Stimulated activated naive CD8-positive, alpha-beta T cell treated with anti-CD3 and anti-CD28 coated beads, Interleukin-15, Interleukin-2, amounts not matched to agents 100 ng/mL and 50 ng/mL, for 24 hours (primary cell): ENCODE measurements at regions not wholly inside any gene's neighbourhood (a gene's known extent, or its start where the extent isn't known, plus 50 kb on each side); places are given as distances from the start of the nearest gene placed in this dataset.

Experiments used
- H3K27ac Mint-ChIP-seq: one replicate; pipeline ENCODE4 v1.8.0; 2021; ENCODE audit warnings: mild to moderate bottlenecking, mixed read lengths
- H3K27me3 Mint-ChIP-seq: one replicate; pipeline ENCODE4 v1.8.0; 2021; ENCODE audit warnings: mixed read lengths
- H3K36me3 Mint-ChIP-seq: one replicate; pipeline ENCODE4 v1.8.0; 2021; ENCODE audit warnings: low read depth, mixed read lengths
- H3K4me1 Mint-ChIP-seq: one replicate; pipeline ENCODE4 v1.8.0; 2021; ENCODE audit warnings: low read depth, mixed read lengths
- H3K4me3 Mint-ChIP-seq: one replicate; pipeline ENCODE4 v1.8.0; 2021; ENCODE audit warnings: mild to moderate bottlenecking, mixed read lengths
- H3K9me3 Mint-ChIP-seq: one replicate; pipeline ENCODE4 v1.8.0; 2021; ENCODE audit warnings: mixed read lengths

DNA sequence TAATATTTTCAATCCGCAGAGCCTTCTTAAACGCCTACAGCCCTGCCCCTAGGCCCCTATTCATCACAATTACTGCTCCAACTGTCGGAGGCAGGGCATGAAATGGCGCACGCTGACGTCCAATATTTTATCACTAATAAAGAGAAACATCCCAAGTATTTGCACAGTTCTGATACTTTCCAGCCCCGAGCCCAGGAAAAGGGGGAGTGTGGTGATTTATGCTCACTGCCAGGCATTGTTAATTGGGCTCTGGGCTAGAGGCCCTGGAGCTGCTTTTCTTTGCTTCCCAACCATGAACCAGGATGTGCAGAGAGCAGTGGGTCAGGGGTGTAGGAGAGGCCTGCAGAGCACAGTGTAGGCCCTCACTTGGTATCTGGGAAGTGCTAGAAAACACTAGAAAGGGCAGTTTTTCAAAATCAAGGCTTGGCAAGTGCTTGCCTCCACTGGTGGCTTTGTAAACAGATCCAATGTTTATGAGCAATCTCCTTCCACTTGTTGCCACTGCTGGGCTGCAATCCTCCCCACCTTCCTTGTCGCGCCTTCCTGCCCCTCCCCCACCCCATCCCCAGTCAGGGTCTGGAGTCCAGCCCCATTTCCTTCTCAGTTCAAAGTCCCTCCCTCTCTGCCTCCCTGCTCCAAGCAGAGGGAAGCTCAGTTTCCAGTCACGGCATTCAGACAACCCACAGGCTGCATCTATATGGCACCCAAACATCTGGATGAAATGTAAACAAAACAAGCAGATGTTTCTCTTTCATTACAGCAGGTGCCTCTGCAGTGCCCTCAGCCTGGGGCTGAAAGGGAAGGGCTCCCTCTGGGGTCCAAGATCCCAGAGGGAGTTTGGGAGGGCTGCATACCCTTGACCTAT lies 83.9 kb upstream of the PKDCC start:
- Mint-ChIP-seq H3K27ac (no peak overlapping the region), H3K9me3 (no peaks in the 10 kb centered on the region), H3K36me3 (no peaks in the 10 kb centered on the region), H3K4me3 (no peak overlapping the region), H3K27me3 (peaks cover 7% of the 10 kb centered on the region), H3K4me1 (peaks cover 6% of the 10 kb centered on the region)

DNA sequence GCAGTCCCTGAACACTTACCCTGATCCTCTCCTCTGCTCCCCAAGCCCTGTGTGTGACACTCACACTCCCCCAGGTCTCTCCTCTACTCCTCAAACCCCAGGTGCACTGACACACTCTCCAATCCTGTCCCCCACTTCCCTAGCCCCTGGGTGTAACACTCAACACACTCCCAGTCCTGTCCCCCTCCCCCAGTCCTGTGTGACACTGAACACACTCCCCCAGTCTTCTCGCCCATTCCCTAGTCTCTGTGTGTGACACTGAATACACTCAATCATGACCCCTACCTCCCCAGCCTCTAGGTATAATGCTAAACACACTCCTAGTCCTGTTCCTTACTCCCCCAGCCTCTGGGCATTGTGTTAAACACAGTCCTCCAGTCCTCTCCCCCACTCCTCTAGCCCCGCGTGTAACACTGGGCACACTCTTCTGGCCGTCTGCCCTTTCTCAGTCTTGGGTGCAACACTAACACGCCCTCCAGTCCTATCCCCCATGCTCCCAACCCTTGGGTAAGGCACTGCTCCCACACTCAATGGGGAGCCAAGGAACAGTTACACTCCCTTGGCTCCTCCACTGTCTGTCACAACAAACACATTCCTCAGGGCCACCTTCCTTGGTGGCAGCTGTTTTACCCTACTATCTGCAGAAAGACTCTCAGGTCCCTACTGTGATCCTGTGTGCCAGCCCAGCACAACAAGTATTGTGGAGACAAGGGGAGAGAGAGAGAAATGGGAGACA lies 82.5 kb upstream of the PKDCC start:
- no peak overlapping the region for H3K27ac Mint-ChIP-seq
- no peak overlapping the region for H3K4me3 Mint-ChIP-seq
- H3K4me1 Mint-ChIP-seq, result peaks cover 6% of the 10 kb centered on the region
- no peaks in the 10 kb centered on the region for H3K27me3 Mint-ChIP-seq
- H3K36me3 Mint-ChIP-seq, result no peaks in the 10 kb centered on the region
- no peaks in the 10 kb centered on the region for H3K9me3 Mint-ChIP-seq

DNA sequence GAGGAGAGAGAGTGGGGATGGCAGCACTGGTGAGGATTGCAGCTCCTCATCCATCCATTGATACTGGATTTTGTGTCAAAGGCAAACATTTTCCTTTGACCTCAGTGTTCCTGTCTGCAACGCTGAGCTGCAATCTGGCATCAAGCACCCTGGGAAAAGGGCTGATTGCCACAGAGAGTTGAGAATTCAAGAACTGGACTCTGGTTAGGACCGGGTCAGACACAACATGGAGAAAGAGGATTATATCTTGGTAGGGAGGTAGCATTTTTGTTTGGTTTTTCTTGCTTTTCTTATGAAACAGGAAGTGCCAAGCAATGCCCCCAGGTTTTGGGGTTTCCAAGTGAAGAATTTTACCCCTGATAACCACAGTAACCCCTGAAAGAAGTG lies 81.9 kb upstream of the PKDCC start:
- Mint-ChIP-seq H3K4me1 (peaks cover 6% of the 10 kb centered on the region), H3K27ac (no peak overlapping the region), H3K9me3 (no peaks in the 10 kb centered on the region), H3K27me3 (no peaks in the 10 kb centered on the region), H3K36me3 (no peaks in the 10 kb centered on the region), H3K4me3 (no peak overlapping the region)

DNA sequence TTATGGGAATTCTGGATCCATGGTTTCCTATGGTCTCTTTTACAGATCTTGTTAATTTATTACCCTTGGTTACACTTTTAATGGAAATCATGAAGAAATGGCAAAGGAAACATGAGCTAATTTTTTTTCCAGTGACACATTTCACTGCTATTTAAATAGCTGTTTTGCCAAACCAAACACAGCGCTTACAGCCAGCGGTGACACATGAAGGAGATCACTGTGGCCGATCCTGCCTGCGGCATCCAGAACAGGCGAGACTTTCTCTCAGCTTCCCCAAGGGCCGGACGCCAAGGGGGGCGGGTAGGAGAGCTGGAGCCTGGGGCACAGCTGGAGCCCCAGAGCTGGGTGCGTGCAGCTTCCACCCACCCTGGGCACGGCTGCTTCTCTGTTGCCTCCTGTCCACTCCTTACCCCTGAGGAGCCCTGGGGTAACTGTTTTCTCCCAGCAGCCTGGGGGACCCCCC lies 81.4 kb upstream of the PKDCC start:
- H3K36me3 Mint-ChIP-seq, result no peaks in the 10 kb centered on the region
- H3K27me3 Mint-ChIP-seq, result peaks cover 3% of the 10 kb centered on the region
- peaks cover 6% of the 10 kb centered on the region for H3K4me1 Mint-ChIP-seq
- H3K27ac Mint-ChIP-seq, result no peak overlapping the region
- no peak overlapping the region for H3K4me3 Mint-ChIP-seq
- no peaks in the 10 kb centered on the region for H3K9me3 Mint-ChIP-seq

DNA sequence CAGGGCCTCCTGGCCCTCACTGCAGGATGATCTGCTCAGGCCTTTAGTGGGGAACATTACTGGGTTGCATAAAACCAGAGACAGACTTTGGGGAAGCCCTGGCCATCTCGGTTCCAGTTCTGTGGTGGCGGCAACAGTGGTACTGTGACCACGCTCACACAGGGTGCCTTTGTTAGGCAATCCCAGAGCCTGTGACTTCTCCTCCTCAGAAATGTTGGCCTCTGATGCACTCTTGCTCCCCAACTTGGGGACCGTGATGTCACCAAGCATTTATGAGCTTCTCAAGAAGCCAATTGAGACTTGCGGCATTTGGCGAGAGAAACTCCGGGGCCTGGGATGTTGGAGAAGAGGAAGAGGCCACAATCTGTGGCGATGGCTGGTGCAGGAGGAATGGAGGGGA lies 80.9 kb upstream of the PKDCC start:
- Mint-ChIP-seq H3K36me3 (no peaks in the 10 kb centered on the region), H3K27ac (no peak overlapping the region), H3K4me1 (peaks cover 6% of the 10 kb centered on the region), H3K9me3 (no peaks in the 10 kb centered on the region), H3K27me3 (peaks cover 3% of the 10 kb centered on the region), H3K4me3 (no peak overlapping the region)

DNA sequence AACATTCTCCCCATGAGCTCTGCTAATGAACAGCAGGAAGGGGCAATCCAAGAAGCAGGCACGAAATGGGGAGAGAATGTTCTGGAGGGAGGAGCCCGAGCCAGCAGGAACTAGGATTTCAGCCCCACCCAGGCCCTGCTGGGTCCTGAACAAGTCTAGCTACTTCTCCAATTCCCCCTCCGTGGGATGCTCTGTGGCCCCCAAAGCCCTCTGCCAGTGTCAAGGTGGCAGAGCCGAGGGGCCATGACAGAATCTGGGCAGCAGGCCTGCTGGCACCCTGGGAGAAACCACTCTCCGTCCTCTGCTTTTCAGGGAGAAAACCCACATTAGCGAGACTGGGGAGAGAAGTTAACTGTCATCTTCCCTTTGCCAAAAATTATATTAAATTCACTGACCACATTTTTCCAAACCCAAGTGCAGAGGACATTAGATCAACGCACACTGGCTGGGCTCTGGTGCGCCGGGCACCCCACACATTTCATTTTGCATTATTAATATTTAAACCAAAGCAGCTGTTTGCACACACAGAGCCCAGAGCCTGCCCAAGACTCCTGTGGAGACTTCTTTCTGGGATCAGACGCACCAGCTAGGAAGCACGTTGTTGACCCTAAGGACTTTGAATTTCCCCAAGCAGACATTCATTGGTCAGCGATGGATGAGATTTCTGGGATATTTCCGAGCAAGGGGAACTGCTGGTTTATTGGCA lies 80.2 kb upstream of the PKDCC start:
- Mint-ChIP-seq H3K9me3 (no peaks in the 10 kb centered on the region), H3K4me1 (peaks cover 6% of the 10 kb centered on the region), H3K27me3 (peaks cover 3% of the 10 kb centered on the region), H3K36me3 (no peaks in the 10 kb centered on the region), H3K4me3 (no peak overlapping the region), H3K27ac (no peak overlapping the region)

DNA sequence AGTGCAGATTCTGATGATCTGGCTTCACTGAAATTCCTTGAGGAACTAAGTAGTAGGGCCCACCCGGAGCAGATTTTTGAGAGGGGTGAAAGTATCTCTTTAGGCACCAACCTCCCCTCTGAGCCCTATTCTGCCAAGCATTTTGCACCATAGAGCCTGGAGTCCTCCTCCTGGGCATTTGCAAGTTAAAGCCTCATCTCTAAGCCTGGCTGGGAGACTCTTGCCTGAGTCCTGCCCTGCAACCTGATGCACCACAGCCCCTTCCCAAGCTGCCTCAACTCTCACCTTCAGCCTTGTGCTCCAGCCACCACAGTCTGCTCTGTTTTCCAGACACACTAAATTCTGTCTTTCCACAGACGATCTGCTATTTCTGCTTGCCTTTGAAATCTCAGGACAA lies 79.6 kb upstream of the PKDCC start:
- H3K4me3 Mint-ChIP-seq, result no peak overlapping the region
- peaks cover 6% of the 10 kb centered on the region for H3K4me1 Mint-ChIP-seq
- no peak overlapping the region for H3K27ac Mint-ChIP-seq
- H3K9me3 Mint-ChIP-seq, result no peaks in the 10 kb centered on the region
- peaks cover 3% of the 10 kb centered on the region for H3K27me3 Mint-ChIP-seq
- no peaks in the 10 kb centered on the region for H3K36me3 Mint-ChIP-seq

DNA sequence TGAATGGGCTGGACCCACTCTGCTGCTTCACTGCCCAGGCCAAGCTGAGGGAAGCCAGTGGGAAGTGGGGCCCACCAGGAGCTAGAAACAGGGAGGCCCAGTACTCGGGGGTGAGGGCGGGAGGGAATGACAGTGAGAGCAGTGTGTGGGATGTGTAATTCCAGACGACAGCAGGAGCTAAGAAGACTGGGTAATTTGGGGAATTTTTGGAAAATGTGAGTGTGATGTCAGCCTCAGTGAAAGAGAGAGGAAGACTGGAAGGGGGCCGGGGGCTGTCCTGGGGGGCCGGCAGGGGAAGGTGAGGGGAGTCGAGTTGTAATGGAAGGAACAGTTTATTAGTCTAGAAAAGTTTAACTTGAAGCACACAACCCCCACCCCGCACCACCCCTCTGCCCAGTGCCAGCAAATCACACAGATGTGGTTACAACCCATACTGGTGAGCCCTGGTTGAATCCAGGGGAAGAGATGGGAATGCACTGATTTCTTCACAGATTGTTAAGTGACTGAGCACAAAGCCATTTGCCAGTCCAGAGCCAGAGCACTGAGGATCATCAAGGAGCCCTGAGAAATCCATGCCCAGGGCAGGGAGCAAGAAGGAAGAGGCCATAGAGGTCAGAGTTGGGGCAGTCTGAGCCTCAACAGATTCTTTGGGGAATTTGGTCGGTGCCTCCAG lies 76.7 kb upstream of the PKDCC start:
- H3K27ac Mint-ChIP-seq, result no peak overlapping the region
- H3K9me3 Mint-ChIP-seq, result no peaks in the 10 kb centered on the region
- H3K27me3 Mint-ChIP-seq, result peaks cover 3% of the 10 kb centered on the region
- H3K4me3 Mint-ChIP-seq, result no peak overlapping the region
- no peaks in the 10 kb centered on the region for H3K36me3 Mint-ChIP-seq
- peaks cover 1% of the 10 kb centered on the region for H3K4me1 Mint-ChIP-seq

DNA sequence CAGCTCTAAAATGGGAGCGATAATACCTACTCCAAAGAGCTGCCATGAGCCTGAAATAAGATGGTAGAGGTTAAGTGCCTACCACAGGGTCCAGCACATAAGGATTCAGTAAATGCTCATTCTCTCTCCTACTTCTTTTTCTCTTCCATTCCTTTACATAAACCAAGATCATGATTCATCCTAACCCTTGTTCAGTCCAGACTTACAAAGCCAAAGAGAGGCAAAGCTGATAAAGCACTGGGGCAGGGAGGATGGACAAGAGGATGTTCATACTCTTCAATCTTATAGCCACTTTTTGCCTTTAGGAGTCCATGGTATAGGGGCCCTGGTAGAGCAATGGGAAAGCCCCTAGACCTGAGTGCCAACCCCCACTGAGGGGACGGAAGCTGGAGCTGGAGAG lies 75.6 kb upstream of the PKDCC start:
- no peak overlapping the region for H3K4me3 Mint-ChIP-seq
- no peak overlapping the region for H3K27ac Mint-ChIP-seq
- H3K27me3 Mint-ChIP-seq, result peaks cover 3% of the 10 kb centered on the region
- no peaks in the 10 kb centered on the region for H3K36me3 Mint-ChIP-seq
- no peaks in the 10 kb centered on the region for H3K9me3 Mint-ChIP-seq
- no peaks in the 10 kb centered on the region for H3K4me1 Mint-ChIP-seq

DNA sequence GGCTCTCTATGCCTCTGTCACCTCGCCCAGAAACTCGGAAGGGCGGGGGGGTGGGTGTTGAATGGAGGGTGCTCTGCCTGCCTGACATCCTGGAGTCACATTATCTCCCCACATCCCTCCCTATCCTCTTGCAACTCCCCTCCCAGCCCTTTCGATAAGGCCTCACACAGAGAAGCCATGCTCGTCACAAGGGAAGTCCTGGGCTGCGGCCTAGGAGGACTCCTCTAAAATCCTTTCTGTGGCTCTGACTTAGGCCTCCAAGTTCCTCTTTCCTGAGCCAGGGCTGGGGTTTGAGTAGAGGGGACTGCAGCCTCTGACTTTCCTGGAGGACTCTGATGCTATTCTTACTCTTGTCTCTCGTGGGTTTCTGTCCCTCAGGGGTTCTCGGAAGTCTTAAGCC lies 75.0 kb upstream of the PKDCC start:
- no peaks in the 10 kb centered on the region for H3K36me3 Mint-ChIP-seq
- no peaks in the 10 kb centered on the region for H3K9me3 Mint-ChIP-seq
- no peak overlapping the region for H3K27ac Mint-ChIP-seq
- no peak overlapping the region for H3K4me3 Mint-ChIP-seq
- no peaks in the 10 kb centered on the region for H3K4me1 Mint-ChIP-seq
- H3K27me3 Mint-ChIP-seq, result peaks cover 3% of the 10 kb centered on the region

DNA sequence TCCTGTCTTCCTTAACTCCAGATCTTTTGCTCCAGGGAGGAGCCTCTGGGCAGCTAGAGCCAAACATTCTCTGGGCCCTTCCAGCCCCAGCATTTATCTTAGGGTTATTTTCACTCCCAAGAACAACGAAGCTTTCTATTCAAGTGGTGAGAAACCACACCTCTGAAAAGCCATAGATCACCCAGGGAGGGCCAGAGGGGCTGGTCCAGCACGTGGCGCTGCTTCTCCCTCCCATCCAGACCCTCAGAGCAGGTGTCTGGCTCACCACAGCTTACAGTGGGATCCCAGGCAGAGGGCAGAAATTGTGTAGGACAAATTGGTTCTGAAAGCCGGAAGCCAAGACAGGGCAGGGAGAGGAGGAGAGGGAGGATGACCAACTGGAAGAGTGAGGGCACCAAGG lies 74.0 kb upstream of the PKDCC start:
- Mint-ChIP-seq H3K4me3 (no peak overlapping the region), H3K4me1 (no peaks in the 10 kb centered on the region), H3K36me3 (no peaks in the 10 kb centered on the region), H3K27ac (no peak overlapping the region), H3K27me3 (peaks cover 3% of the 10 kb centered on the region), H3K9me3 (no peaks in the 10 kb centered on the region)

DNA sequence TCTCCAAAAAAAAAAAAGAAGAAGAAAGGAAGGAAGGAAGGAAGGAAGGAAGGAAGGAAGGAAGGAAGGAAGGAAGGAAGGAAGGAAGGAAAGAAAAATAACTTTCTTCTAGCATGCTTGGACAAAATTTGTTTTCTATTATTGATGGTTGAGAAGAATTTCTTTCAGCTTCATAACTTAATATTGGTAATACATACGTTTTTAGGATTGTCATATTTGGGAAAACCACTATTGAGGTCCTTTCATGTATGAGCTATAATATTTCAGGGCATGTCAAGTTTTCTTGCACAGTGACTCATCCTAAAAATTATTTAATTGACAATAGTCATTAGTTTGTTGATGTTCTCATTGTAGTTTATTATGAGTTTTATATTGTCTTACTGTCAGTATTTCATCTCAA lies 66.4 kb upstream of the PKDCC start:
- Mint-ChIP-seq H3K4me3 (no peak overlapping the region), H3K27me3 (no peaks in the 10 kb centered on the region), H3K9me3 (no peaks in the 10 kb centered on the region), H3K36me3 (no peaks in the 10 kb centered on the region), H3K4me1 (no peaks in the 10 kb centered on the region), H3K27ac (no peak overlapping the region)

DNA sequence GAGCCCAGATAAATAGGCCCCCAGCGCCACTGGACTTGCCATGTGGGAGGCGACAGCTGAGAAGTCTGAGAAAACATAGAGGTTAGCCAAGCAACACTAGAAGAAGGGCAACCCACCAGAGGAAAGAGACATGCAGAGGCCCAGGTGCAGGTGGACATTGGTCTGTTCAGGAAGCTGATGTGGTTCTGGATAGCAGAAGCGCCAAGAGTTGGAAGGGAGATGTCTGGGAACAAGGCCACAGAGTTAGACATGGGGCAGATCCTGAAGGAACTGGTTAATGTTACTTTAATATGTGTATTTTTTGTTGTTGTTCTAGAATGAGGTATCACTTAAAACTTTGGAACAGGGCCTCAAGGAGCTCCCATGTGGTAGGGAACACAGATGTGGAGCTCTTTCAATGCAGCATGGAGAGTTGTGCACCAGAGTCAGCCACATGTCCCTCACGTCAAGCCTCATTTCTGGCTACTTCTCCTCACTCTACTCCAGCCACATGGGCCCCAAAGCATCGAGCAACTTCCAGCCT lies 62.2 kb upstream of the PKDCC start:
- Mint-ChIP-seq H3K4me3 (no peak overlapping the region), H3K4me1 (no peaks in the 10 kb centered on the region), H3K36me3 (no peaks in the 10 kb centered on the region), H3K27me3 (peaks cover 11% of the 10 kb centered on the region), H3K27ac (no peak overlapping the region), H3K9me3 (no peaks in the 10 kb centered on the region)

DNA sequence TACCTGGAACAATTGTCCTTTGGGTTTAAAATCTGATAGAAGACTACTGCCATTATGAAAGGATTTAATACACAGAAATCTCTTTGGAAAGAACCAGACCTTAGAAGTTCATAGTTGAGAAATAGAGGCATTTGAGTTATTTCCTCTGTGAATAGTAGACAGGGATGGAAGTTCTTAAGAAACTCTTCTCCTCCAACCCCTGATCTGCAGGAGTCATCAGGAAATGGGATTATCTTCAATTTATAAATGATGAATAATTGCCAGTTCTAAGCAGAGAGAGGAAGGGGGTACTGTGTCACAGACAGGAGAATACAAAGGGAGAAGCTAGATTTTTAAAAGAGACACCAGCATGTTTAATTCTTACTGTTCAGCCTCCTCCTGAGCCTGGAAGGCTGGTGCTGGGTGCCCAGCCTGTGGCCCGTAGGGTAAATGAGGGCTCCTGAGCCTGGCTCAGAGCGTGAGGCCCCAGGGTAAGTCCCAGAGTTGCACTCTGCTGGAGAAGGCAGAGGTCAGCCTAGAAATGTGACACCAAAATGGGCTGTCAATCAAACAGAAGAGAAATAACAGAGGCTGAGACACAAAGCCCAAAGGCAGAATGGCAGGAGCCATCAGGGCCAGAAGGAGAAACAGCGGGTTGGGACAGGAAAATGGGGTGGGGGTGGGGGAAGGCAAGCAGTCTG lies 58.2 kb upstream of the PKDCC start:
- no peak overlapping the region for H3K4me3 Mint-ChIP-seq
- no peaks in the 10 kb centered on the region for H3K36me3 Mint-ChIP-seq
- H3K27ac Mint-ChIP-seq, result no peak overlapping the region
- H3K4me1 Mint-ChIP-seq, result no peaks in the 10 kb centered on the region
- no peaks in the 10 kb centered on the region for H3K9me3 Mint-ChIP-seq
- H3K27me3 Mint-ChIP-seq, result peaks cover 14% of the 10 kb centered on the region
